Esophagus squamous epithelium (tissue), 5 donors: ENCODE measurements at regions not wholly inside any gene's neighbourhood (a gene's known extent, or its start where the extent isn't known, plus 50 kb on each side); places are given as distances from the start of the nearest gene placed in this dataset.

Source experiments
- DNase-seq: peaks from one replicate; lab custom pipeline; 2025; lab: John Stamatoyannopoulos, UW
- H3K27ac ChIP-seq, 4 donors: fragments of 200-600 bp; sonication (generic); one replicate each; pipeline ENCODE4 v1.5.1; 2016 to 2019; ENCODE audit warnings: mild to moderate bottlenecking in 1 of 4
- H3K27me3 ChIP-seq, 4 donors: fragments of 200-600 bp; sonication (generic); 1 replicate in 3 of 4; 2 replicates in 1 of 4; pipeline versions ENCODE4 v1.5.1 to v1.6.0; 2017 to 2021; ENCODE audit warnings: antibody characterized with exemption in 1 of 4
- H3K36me3 ChIP-seq, 3 donors: fragments of 200-600 bp; sonication (generic); one replicate each; pipeline ENCODE4 v1.5.1; 2016 to 2019
- H3K4me1 ChIP-seq, 3 donors: fragments of 200-600 bp; sonication (generic); one replicate each; pipeline ENCODE4 v1.5.1; 2017 to 2019
- H3K4me3 ChIP-seq, 4 donors: fragments of 200-600 bp; sonication (generic); 1 replicate in 3 of 4; 2 replicates in 1 of 4; pipeline ENCODE4 v1.5.1; 2016 to 2019; ENCODE audit warnings: mild to moderate bottlenecking in 2 of 4, moderate library complexity in 1 of 4
- H3K9me3 ChIP-seq, 3 donors: fragments of 200-600 bp; sonication (generic); one replicate each; pipeline ENCODE4 v1.5.1; 2016 to 2019
- CTCF ChIP-seq, 6 experiments: fragments of 450-650 bp in 4 of 6; fragments of 200-600 bp in 2 of 6; sonication (generic) in 2 of 6; IDR thresholded peaks; one replicate each; pipeline ENCODE4 v1.5.1; 2016 to 2019; ENCODE audit warnings: antibody characterized with exemption in 6 of 6, mild to moderate bottlenecking in 4 of 6, moderate library complexity in 4 of 6
- POLR2A ChIP-seq, 4 donors: fragments of 450-650 bp; IDR thresholded peaks; one replicate each; pipeline ENCODE4 v1.6.1; 2017; ENCODE audit warnings: antibody characterized with exemption in 4 of 4, mild to moderate bottlenecking in 4 of 4, moderate library complexity in 3 of 4
- WGBS, 2 donors: methylation state at CpG; one replicate each; pipeline ENCODE4 v1.1.5; 2018; 5-methylcytosine and 5-hydroxymethylcytosine counted together
- intact Hi-C: fragments of 100-400 bp; cut with DNase I; formaldehyde crosslinking; loops from one replicate; pipeline ENCODE4 v1.15.0; 2022
- donor health status: DM: yes; HTN: yes; CAD: no.

GRCh38 chr7:119561751-119562150 lies 711.2 kb upstream of the KCND2 start:
- WGBS, 2 donors: 56 to 66% methylated on average over 2 of the region's 2 CpGs
- Histone ChIP-seq H3K27ac (no peak overlapping the region), H3K36me3 (no peaks in the 10 kb centered on the region), H3K27me3 (no peaks in the 10 kb centered on the region), H3K9me3 (no peaks in the 10 kb centered on the region), H3K4me1 (no peaks in the 10 kb centered on the region), H3K4me3 (no peak overlapping the region)
- no peak for TF ChIP-seq CTCF (IDR thresholded peaks at IDR 0.05)
- no peak for TF ChIP-seq POLR2A (IDR thresholded peaks at IDR 0.05)
- intact Hi-C loops: no loop called here
- no peak for DNase-seq

GRCh38 chr7:119562839-119563238 lies 710.1 kb upstream of the KCND2 start:
- WGBS, 2 donors: 34 to 38% methylated on average over 3 of the region's 3 CpGs
- Histone ChIP-seq H3K27me3 (no peaks in the 10 kb centered on the region), H3K9me3 (no peaks in the 10 kb centered on the region), H3K4me1 (no peaks in the 10 kb centered on the region), H3K27ac (no peak overlapping the region), H3K4me3 (no peak overlapping the region), H3K36me3 (no peaks in the 10 kb centered on the region)
- no peak for TF ChIP-seq POLR2A (IDR thresholded peaks at IDR 0.05)
- TF ChIP-seq CTCF (IDR thresholded peaks at IDR 0.05): no peak
- intact Hi-C loops: no loop called here
- no peak for DNase-seq

GRCh38 chr7:119571666-119572065 lies 701.3 kb upstream of the KCND2 start:
- Histone ChIP-seq H3K36me3 (no peaks in the 10 kb centered on the region), H3K27ac (no peak overlapping the region), H3K27me3 (no peaks in the 10 kb centered on the region), H3K4me3 (no peak overlapping the region), H3K4me1 (no peaks in the 10 kb centered on the region), H3K9me3 (peaks cover 0 to 20% (median 0%) of the 10 kb centered on the region in 3 donors)
- TF ChIP-seq CTCF (IDR thresholded peaks at IDR 0.05): no peak
- TF ChIP-seq POLR2A (IDR thresholded peaks at IDR 0.05): no peak
- DNase-seq: no peak
- intact Hi-C loops: no loop called here
- WGBS, 2 donors: 43 to 73% methylated on average over 1 of the region's 1 CpG

GRCh38 chr7:119572132-119572531 lies 700.8 kb upstream of the KCND2 start:
- H3K9me3 ChIP-seq: peaks cover 0 to 20% (median 0%) of the 10 kb centered on the region in 3 donors
- no peaks in the 10 kb centered on the region for H3K4me1 ChIP-seq
- WGBS, 2 donors: 54 to 80% methylated on average over 1 to 4 of the region's 4 CpGs
- intact Hi-C loops: no loop called here
- DNase-seq: no peak
- H3K36me3 ChIP-seq: no peaks in the 10 kb centered on the region
- H3K27me3 ChIP-seq: no peaks in the 10 kb centered on the region
- TF ChIP-seq POLR2A (IDR thresholded peaks at IDR 0.05) (no peak), CTCF (IDR thresholded peaks at IDR 0.05) (no peak)
- no peak overlapping the region for H3K4me3 ChIP-seq
- no peak overlapping the region for H3K27ac ChIP-seq

- Histone ChIP-seq H3K4me1 (no peaks in the 10 kb centered on the region), H3K27me3 (no peaks in the 10 kb centered on the region), H3K27ac (no peak overlapping the region), H3K36me3 (no peaks in the 10 kb centered on the region), H3K9me3 (peaks cover 0 to 20% (median 0%) of the 10 kb centered on the region in 3 donors), H3K4me3 (no peak overlapping the region)
- TF ChIP-seq POLR2A (IDR thresholded peaks at IDR 0.05) (no peak), CTCF (IDR thresholded peaks at IDR 0.05) (no peak)
- intact Hi-C loops: no loop called here
- WGBS, 2 donors: 83 to 95% methylated on average over 1 to 5 of the region's 5 CpGs
- no peak for DNase-seq
Observed at GRCh38 chr7:119572541-119572940, 700.4 kb upstream of the KCND2 start.
